WTC11 (cell line): ENCODE measurements at regions not wholly inside any gene's neighbourhood (a gene's known extent, or its start where the extent isn't known, plus 50 kb on each side); places are given as distances from the start of the nearest gene placed in this dataset.

Experiments used
- ATAC-seq: fragments of 200-7000 bp; cut with Tn5 transposase; 2 replicates; pipeline ENCODE4 v1.10.0; 2021; ENCODE audit warnings: mild to moderate bottlenecking, moderate library complexity
- CTCF ChIA-PET: fragments of 300-600 bp; sonication (Branson Sonifier 250); formaldehyde crosslinking; loops from one replicate; lab custom pipeline; 2021; ENCODE audit warnings: antibody characterized with exemption; lab: Charles Lee
- POLR2A ChIA-PET: fragments of 350-600 bp; sonication (Branson Sonifier 250); formaldehyde crosslinking; loops from one replicate; lab custom pipeline; 2021; ENCODE audit warnings: antibody characterized with exemption; lab: Charles Lee
- DNase-seq: peaks from one replicate; pipeline ENCODE4 v3.0.0; 2021; ENCODE audit warnings: low spot score
- H3K27ac Mint-ChIP-seq: 2 replicates; pipeline ENCODE4 v1.8.0; 2021; ENCODE audit warnings: mixed read lengths
- H3K27me3 Mint-ChIP-seq: 2 replicates; pipeline ENCODE4 v1.8.0; 2021; ENCODE audit warnings: low read depth, mild to moderate bottlenecking, moderate library complexity, mixed read lengths
- H3K36me3 Mint-ChIP-seq: 2 replicates; pipeline ENCODE4 v1.8.0; 2021; ENCODE audit warnings: mixed read lengths
- H3K4me1 Mint-ChIP-seq: 2 replicates; pipeline ENCODE4 v1.8.0; 2022; ENCODE audit warnings: mixed read lengths
- H3K4me3 Mint-ChIP-seq: 2 replicates; pipeline ENCODE4 v1.8.0; 2021; ENCODE audit warnings: mild to moderate bottlenecking, moderate library complexity, mixed read lengths
- H3K9me3 Mint-ChIP-seq: 2 replicates; pipeline ENCODE4 v1.8.0; 2021; ENCODE audit warnings: mixed read lengths
- CREM ChIP-seq: sonication (generic); formaldehyde crosslinking; IDR thresholded peaks from 2 replicates; pipeline ENCODE4 v1.8.1; 2022; ENCODE audit warnings: mild to moderate bottlenecking, missing genetic modification reagents, moderate library complexity
- GABPB1 ChIP-seq: sonication (generic); formaldehyde crosslinking; IDR thresholded peaks from 2 replicates; pipeline ENCODE4 v1.8.1; 2023; ENCODE audit warnings: mild to moderate bottlenecking, missing genetic modification reagents
- GRHL2 ChIP-seq: fragments of 250-450 bp; sonication (Bioruptor Pico); IDR thresholded peaks from 2 replicates; pipeline ENCODE4 v1.8.0; 2022; ENCODE audit warnings: mild to moderate bottlenecking, moderate library complexity; ENCODE audit not compliant: insufficient replicate concordance, severe bottlenecking
- KAT7 ChIP-seq: sonication (generic); formaldehyde crosslinking; IDR thresholded peaks from 2 replicates; pipeline ENCODE4 v1.8.1; 2023; ENCODE audit warnings: missing genetic modification reagents, mild to moderate bottlenecking, borderline replicate concordance
- NFATC4 ChIP-seq: fragments of 250-450 bp; sonication (Bioruptor Pico); IDR thresholded peaks from 2 replicates; pipeline ENCODE4 v1.9.0; 2021; ENCODE audit warnings: mild to moderate bottlenecking
- NR3C1 ChIP-seq: sonication (generic); formaldehyde crosslinking; conservative IDR thresholded peaks from 2 replicates; pipeline ENCODE4 v1.8.1; 2023; ENCODE audit warnings: low read depth, mild to moderate bottlenecking, missing genetic modification reagents
- OVOL2 ChIP-seq: fragments of 250-450 bp; sonication (Bioruptor Pico); IDR thresholded peaks from 2 replicates; pipeline ENCODE4 v1.9.0; 2021; ENCODE audit warnings: mild to moderate bottlenecking, borderline replicate concordance
- TCF7 ChIP-seq: sonication (generic); formaldehyde crosslinking; IDR thresholded peaks from 2 replicates; pipeline ENCODE4 v1.8.0; 2022; ENCODE audit warnings: mild to moderate bottlenecking, low read depth, missing genetic modification reagents, moderate library complexity
- TEAD1 ChIP-seq: sonication (generic); formaldehyde crosslinking; IDR thresholded peaks from 2 replicates; pipeline ENCODE4 v1.8.0; 2022; ENCODE audit warnings: mild to moderate bottlenecking, missing genetic modification reagents
- ZNF138 ChIP-seq: sonication (generic); formaldehyde crosslinking; conservative IDR thresholded peaks from 2 replicates; pipeline ENCODE4 v1.8.1; 2022; ENCODE audit warnings: mild to moderate bottlenecking, moderate library complexity, missing genetic modification reagents
- ZNF219 ChIP-seq: sonication (generic); formaldehyde crosslinking; IDR thresholded peaks from 2 replicates; pipeline ENCODE4 v1.8.0; 2023; ENCODE audit warnings: missing genetic modification reagents, mild to moderate bottlenecking, borderline replicate concordance
- ZNF423 ChIP-seq: fragments of 250-450 bp; sonication (Bioruptor Pico); IDR thresholded peaks from 2 replicates; pipeline ENCODE4 v2.1.2; 2022; ENCODE audit warnings: mild to moderate bottlenecking, moderate library complexity
- TF ChIP-seq, protein P1 (sequence below): sonication (generic); formaldehyde crosslinking; conservative IDR thresholded peaks from 2 replicates; pipeline ENCODE4 v1.8.1; 2022; ENCODE audit warnings: mild to moderate bottlenecking, missing genetic modification reagents
- TF ChIP-seq, protein P2 (sequence below): sonication (generic); formaldehyde crosslinking; IDR thresholded peaks from 2 replicates; pipeline ENCODE4 v1.8.0; 2022; ENCODE audit warnings: mild to moderate bottlenecking, missing genetic modification reagents
- TF ChIP-seq, protein P3 (sequence below): fragments of 250-450 bp; sonication (Bioruptor Pico); IDR thresholded peaks from 2 replicates; pipeline ENCODE4 v2.1.2; 2022; ENCODE audit warnings: mild to moderate bottlenecking, moderate library complexity
- TF ChIP-seq, protein P4 (sequence below): sonication (generic); formaldehyde crosslinking; IDR thresholded peaks from 2 replicates; pipeline ENCODE4 v1.8.0; 2023; ENCODE audit warnings: missing genetic modification reagents, mild to moderate bottlenecking, borderline replicate concordance
- TF ChIP-seq, protein P5 (sequence below): sonication (generic); formaldehyde crosslinking; IDR thresholded peaks from 2 replicates; pipeline ENCODE4 v1.8.0; 2023; ENCODE audit warnings: mild to moderate bottlenecking, missing genetic modification reagents
- TF ChIP-seq, protein P6 (sequence below): sonication (generic); formaldehyde crosslinking; IDR thresholded peaks from 2 replicates; pipeline ENCODE4 v1.8.0; 2023; ENCODE audit warnings: missing genetic modification reagents

DNA sequence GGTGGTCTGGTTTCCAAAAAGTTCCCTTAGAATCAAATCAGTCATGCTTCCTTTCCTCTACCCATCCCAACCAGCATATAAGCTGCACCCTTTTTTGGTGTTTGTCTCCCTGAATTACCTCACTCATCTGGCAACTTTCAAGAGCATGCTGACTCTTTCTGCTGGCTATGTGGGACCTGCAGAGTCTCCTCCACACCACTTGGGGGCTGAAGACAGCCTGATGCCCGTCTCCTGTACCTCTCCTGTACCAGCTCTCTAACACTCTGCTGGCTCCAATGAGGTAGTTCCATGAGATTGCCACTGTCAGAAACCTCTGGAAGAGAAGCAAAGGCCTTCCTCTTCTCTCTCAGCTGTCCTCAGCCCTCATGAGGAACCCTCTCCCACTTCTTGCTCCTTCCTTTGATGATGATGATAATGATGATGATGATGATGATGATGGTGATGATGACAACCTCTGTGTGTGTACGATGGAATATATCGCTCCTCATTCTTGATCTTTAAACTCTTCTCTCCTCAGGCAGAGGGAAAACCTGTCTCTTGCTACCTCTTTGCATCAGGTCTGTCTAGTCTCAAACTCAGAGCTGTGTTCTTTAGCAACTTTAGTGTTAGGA, 257.5 kb downstream of the ZNF621 start (continued):
- TF ChIP-seq, protein P1, sequence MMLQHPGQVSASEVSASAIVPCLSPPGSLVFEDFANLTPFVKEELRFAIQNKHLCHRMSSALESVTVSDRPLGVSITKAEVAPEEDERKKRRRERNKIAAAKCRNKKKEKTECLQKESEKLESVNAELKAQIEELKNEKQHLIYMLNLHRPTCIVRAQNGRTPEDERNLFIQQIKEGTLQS (CRISPR knock-in tag) = no peak
- TF ChIP-seq KAT7 = no peak
- TF ChIP-seq, protein P2, sequence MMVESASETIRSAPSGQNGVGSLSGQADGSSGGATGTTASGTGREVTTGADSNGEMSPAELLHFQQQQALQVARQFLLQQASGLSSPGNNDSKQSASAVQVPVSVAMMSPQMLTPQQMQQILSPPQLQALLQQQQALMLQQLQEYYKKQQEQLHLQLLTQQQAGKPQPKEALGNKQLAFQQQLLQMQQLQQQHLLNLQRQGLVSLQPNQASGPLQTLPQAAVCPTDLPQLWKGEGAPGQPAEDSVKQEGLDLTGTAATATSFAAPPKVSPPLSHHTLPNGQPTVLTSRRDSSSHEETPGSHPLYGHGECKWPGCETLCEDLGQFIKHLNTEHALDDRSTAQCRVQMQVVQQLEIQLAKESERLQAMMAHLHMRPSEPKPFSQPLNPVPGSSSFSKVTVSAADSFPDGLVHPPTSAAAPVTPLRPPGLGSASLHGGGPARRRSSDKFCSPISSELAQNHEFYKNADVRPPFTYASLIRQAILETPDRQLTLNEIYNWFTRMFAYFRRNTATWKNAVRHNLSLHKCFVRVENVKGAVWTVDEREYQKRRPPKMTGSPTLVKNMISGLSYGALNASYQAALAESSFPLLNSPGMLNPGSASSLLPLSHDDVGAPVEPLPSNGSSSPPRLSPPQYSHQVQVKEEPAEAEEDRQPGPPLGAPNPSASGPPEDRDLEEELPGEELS (CRISPR knock-in tag) = no peak
- TF ChIP-seq, all 79 proteins: peak for 0

DNA sequence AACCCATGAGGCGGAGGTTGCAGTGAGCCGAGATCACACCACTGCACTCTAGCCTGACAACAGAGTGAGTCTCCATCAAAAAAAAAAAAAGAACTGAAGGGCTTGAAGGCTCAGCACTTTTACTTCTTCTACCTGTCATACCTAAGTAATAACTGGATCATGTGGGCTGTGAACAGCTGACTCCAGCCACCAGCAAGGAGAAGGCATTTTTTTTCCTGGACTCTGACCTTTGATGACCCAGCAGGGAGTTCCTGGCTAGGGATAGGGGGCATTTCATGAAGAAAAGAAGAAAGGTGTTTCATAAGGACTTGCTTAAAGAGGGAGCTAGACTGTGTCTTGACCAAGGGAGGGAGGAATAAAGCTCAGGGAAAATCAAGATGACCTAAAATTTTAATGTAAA, 266.0 kb downstream of the ZNF621 start:
- ATAC-seq (no peak), DNase-seq (no peak)
- POLR2A ChIA-PET = no interaction called here
- CTCF ChIA-PET = no interaction called here
- Mint-ChIP-seq H3K27ac (no peak overlapping the region), H3K36me3 (peaks cover 7% of the 10 kb centered on the region), H3K27me3 (no peaks in the 10 kb centered on the region), H3K9me3 (peaks cover 31% of the 10 kb centered on the region), H3K4me3 (no peak overlapping the region), H3K4me1 (no peaks in the 10 kb centered on the region)
- TF ChIP-seq, protein P3, sequence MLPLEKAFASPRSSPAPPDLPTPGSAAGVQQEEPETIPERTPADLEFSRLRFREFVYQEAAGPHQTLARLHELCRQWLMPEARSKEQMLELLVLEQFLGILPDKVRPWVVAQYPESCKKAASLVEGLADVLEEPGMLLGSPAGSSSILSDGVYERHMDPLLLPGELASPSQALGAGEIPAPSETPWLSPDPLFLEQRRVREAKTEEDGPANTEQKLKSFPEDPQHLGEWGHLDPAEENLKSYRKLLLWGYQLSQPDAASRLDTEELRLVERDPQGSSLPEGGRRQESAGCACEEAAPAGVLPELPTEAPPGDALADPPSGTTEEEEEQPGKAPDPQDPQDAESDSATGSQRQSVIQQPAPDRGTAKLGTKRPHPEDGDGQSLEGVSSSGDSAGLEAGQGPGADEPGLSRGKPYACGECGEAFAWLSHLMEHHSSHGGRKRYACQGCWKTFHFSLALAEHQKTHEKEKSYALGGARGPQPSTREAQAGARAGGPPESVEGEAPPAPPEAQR (CRISPR knock-in tag) = no peak
- TF ChIP-seq TCF7 (CRISPR knock-in tag) = no peak
- TF ChIP-seq, protein P4, sequence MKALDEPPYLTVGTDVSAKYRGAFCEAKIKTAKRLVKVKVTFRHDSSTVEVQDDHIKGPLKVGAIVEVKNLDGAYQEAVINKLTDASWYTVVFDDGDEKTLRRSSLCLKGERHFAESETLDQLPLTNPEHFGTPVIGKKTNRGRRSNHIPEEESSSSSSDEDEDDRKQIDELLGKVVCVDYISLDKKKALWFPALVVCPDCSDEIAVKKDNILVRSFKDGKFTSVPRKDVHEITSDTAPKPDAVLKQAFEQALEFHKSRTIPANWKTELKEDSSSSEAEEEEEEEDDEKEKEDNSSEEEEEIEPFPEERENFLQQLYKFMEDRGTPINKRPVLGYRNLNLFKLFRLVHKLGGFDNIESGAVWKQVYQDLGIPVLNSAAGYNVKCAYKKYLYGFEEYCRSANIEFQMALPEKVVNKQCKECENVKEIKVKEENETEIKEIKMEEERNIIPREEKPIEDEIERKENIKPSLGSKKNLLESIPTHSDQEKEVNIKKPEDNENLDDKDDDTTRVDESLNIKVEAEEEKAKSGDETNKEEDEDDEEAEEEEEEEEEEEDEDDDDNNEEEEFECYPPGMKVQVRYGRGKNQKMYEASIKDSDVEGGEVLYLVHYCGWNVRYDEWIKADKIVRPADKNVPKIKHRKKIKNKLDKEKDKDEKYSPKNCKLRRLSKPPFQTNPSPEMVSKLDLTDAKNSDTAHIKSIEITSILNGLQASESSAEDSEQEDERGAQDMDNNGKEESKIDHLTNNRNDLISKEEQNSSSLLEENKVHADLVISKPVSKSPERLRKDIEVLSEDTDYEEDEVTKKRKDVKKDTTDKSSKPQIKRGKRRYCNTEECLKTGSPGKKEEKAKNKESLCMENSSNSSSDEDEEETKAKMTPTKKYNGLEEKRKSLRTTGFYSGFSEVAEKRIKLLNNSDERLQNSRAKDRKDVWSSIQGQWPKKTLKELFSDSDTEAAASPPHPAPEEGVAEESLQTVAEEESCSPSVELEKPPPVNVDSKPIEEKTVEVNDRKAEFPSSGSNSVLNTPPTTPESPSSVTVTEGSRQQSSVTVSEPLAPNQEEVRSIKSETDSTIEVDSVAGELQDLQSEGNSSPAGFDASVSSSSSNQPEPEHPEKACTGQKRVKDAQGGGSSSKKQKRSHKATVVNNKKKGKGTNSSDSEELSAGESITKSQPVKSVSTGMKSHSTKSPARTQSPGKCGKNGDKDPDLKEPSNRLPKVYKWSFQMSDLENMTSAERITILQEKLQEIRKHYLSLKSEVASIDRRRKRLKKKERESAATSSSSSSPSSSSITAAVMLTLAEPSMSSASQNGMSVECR (CRISPR knock-in tag) = no peak
- no peak for TF ChIP-seq ZNF219
- TF ChIP-seq, protein P5, sequence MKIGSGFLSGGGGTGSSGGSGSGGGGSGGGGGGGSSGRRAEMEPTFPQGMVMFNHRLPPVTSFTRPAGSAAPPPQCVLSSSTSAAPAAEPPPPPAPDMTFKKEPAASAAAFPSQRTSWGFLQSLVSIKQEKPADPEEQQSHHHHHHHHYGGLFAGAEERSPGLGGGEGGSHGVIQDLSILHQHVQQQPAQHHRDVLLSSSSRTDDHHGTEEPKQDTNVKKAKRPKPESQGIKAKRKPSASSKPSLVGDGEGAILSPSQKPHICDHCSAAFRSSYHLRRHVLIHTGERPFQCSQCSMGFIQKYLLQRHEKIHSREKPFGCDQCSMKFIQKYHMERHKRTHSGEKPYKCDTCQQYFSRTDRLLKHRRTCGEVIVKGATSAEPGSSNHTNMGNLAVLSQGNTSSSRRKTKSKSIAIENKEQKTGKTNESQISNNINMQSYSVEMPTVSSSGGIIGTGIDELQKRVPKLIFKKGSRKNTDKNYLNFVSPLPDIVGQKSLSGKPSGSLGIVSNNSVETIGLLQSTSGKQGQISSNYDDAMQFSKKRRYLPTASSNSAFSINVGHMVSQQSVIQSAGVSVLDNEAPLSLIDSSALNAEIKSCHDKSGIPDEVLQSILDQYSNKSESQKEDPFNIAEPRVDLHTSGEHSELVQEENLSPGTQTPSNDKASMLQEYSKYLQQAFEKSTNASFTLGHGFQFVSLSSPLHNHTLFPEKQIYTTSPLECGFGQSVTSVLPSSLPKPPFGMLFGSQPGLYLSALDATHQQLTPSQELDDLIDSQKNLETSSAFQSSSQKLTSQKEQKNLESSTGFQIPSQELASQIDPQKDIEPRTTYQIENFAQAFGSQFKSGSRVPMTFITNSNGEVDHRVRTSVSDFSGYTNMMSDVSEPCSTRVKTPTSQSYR (CRISPR knock-in tag) = no peak
- TF ChIP-seq, protein P6, sequence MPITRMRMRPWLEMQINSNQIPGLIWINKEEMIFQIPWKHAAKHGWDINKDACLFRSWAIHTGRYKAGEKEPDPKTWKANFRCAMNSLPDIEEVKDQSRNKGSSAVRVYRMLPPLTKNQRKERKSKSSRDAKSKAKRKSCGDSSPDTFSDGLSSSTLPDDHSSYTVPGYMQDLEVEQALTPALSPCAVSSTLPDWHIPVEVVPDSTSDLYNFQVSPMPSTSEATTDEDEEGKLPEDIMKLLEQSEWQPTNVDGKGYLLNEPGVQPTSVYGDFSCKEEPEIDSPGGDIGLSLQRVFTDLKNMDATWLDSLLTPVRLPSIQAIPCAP (CRISPR knock-in tag) = no peak
- no peak for TF ChIP-seq ZNF423 (CRISPR knock-in tag)
- TF ChIP-seq GABPB1 (CRISPR knock-in tag) = no peak
- no peak for TF ChIP-seq OVOL2 (CRISPR knock-in tag)
- no peak for TF ChIP-seq CREM (CRISPR knock-in tag)
- TF ChIP-seq, protein P2 (CRISPR knock-in tag) = no peak
- TF ChIP-seq GRHL2 (CRISPR knock-in tag) = no peak
- TF ChIP-seq NR3C1 (CRISPR knock-in tag) = no peak
- TF ChIP-seq TEAD1 (CRISPR knock-in tag) = no peak
- TF ChIP-seq, protein P1 (CRISPR knock-in tag) = no peak
- TF ChIP-seq ZNF138 = no peak
- TF ChIP-seq NFATC4 (CRISPR knock-in tag) = no peak
